Lung (tissue), 11 donors: ENCODE measurements at regions not wholly inside any gene's neighbourhood (a gene's known extent, or its start where the extent isn't known, plus 50 kb on each side); places are given as distances from the start of the nearest gene placed in this dataset.

Experiments
- ATAC-seq: fragments of 200-7000 bp; cut with Tn5 transposase; one replicate; pipeline ENCODE4 v1.9.1; 2020; ENCODE audit warnings: moderate number of reproducible peaks; ENCODE audit not compliant: insufficient read depth, low FRiP score
- DNase-seq, 3 donors: peaks; one replicate each; pipeline ENCODE4 v3.0.0-alpha.2; 2013 to 2017
- H3K27ac ChIP-seq, 2 donors: one replicate each; pipeline ENCODE4 v1.5.1; 2013; ENCODE audit warnings: mild to moderate bottlenecking in 2 of 2, moderate library complexity in 2 of 2, control low read depth in 1 of 2, inconsistent platforms in 1 of 2, low read depth in 1 of 2, low read length in 1 of 2
- H3K27me3 ChIP-seq, 3 donors: one replicate each; pipeline ENCODE4 v1.5.1; 2013; ENCODE audit warnings: low read length in 2 of 3; ENCODE audit not compliant: control insufficient read depth in 3 of 3, insufficient read depth in 3 of 3
- H3K36me3 ChIP-seq, 4 donors: one replicate each; pipeline ENCODE4 v1.5.1; 2013; ENCODE audit warnings: low read length in 4 of 4, mild to moderate bottlenecking in 1 of 4, moderate library complexity in 1 of 4; ENCODE audit not compliant: control insufficient read depth in 4 of 4, insufficient read depth in 4 of 4
- H3K4me1 ChIP-seq, 5 donors: one replicate each; pipeline ENCODE4 v1.5.1; 2013; ENCODE audit warnings: low read length in 5 of 5, mild to moderate bottlenecking in 2 of 5, moderate library complexity in 1 of 5; ENCODE audit not compliant: control insufficient read depth in 5 of 5, insufficient read depth in 5 of 5
- H3K4me3 ChIP-seq: one replicate; pipeline ENCODE4 v1.5.1; 2013; ENCODE audit warnings: mild to moderate bottlenecking, control low read depth, moderate library complexity
- H3K9ac ChIP-seq, 2 donors: one replicate each; pipeline ENCODE4 v1.5.1; 2013; ENCODE audit warnings: low read length in 2 of 2, control low read depth in 1 of 2; ENCODE audit not compliant: insufficient read depth in 1 of 2
- H3K9me3 ChIP-seq, 4 donors: one replicate each; pipeline ENCODE4 v1.5.1; 2013; ENCODE audit warnings: low read length in 3 of 4, mild to moderate bottlenecking in 1 of 4, moderate library complexity in 1 of 4; ENCODE audit not compliant: control insufficient read depth in 4 of 4, insufficient read depth in 3 of 4
- WGBS, 2 donors: extraction: QIAGEN DNeasy Blood & Tissue Kit; methylation state at CpG; one replicate each; pipeline ENCODE4 v1.1.7; 2013; 5-methylcytosine and 5-hydroxymethylcytosine counted together
- TF ChIP-seq, protein P1 (sequence below): IDR thresholded peaks from 2 replicates; pipeline ENCODE4 v1.5.1; 2012; ENCODE audit warnings: mild to moderate bottlenecking; ENCODE audit errors: control extremely low read depth, extremely low read depth
- donor health status: control.
- donor health status: control.
- donor health status: Bipolar disorder and iron deficiency.
- donor health status: healthy.
- donor health status: DM: yes; HTN: yes; CAD: no.

DNA sequence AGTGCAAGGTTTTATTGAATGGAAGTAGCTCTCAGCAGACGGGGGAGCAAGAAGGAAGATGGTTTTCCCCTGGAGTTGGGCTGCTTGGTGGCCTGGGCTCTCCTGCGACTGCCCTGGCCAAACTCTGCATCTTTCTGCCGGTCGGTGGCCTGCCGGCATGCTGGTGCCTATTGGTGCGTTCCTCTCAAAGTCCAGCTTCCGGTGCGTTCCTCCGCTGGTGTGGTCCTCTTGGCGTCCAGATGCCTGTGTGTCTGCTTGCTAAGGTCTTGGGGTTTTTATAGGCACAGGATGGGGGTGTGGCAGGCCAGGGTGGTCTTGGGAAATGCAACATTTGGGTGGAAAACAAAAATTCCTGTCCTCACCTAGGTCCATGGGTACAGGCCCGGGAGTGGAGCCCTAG, 567.4 kb upstream of the CNTN5 start:
- Histone ChIP-seq H3K9ac (no peak overlapping the region), H3K27ac (no peak overlapping the region), H3K27me3 (no peaks in the 10 kb centered on the region), H3K4me1 (no peaks in the 10 kb centered on the region), H3K9me3 (peaks cover 0 to 4% (median 0%) of the 10 kb centered on the region in 4 donors), H3K36me3 (no peaks in the 10 kb centered on the region), H3K4me3 (no peak overlapping the region)
- 93 to 95% methylated on average over 11 of the region's 11 CpGs for WGBS, 2 donors
- no peak for DNase-seq
- TF ChIP-seq, protein P1, sequence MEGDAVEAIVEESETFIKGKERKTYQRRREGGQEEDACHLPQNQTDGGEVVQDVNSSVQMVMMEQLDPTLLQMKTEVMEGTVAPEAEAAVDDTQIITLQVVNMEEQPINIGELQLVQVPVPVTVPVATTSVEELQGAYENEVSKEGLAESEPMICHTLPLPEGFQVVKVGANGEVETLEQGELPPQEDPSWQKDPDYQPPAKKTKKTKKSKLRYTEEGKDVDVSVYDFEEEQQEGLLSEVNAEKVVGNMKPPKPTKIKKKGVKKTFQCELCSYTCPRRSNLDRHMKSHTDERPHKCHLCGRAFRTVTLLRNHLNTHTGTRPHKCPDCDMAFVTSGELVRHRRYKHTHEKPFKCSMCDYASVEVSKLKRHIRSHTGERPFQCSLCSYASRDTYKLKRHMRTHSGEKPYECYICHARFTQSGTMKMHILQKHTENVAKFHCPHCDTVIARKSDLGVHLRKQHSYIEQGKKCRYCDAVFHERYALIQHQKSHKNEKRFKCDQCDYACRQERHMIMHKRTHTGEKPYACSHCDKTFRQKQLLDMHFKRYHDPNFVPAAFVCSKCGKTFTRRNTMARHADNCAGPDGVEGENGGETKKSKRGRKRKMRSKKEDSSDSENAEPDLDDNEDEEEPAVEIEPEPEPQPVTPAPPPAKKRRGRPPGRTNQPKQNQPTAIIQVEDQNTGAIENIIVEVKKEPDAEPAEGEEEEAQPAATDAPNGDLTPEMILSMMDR = no peak
- ATAC-seq = no peak

DNA sequence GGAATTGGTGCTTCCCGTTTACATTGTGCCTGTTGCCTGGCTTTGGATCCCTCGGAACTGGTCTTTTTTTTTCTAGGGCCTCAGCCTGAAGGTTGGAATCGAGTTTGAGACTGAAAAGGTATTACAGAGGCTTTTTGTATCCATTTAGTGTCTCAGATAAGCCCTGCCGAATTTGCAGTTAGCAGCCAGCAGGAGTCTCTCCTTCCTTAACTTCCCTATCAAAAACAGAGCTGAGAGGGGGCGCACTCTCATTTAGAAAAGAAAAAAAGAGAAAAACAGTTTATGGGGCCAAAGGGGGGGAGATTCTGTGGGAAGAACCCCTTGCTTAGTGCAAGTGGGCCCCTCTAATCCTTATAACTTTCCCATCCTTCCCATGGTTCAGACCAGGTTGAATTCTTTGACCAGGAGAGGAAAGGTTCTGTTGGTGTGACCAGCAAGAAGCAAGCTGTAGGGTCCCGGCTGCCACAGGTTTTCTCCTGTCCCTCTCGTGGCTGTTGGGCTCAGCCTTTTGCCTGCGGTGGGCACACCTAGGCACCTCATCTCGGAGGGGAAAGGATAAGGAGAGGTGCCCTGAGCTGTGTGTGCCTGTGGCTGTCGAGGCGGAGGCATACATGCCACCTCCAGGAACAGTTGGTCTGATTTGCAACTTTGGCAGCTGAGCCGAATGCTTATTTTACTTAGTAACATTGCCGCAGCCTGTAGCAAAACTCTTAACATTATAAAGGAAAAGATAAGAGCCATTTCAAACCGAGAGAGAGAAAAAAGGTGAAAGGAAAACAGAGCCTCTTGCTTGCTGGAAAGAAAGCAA, 565.0 kb upstream of the CNTN5 start:
- no peak overlapping the region for H3K9ac ChIP-seq
- H3K9me3 ChIP-seq = peaks cover 0 to 4% (median 0%) of the 10 kb centered on the region in 4 donors
- DNase-seq = no peak
- ATAC-seq = no peak
- H3K27me3 ChIP-seq = no peaks in the 10 kb centered on the region
- H3K36me3 ChIP-seq = no peaks in the 10 kb centered on the region
- TF ChIP-seq, protein P1 = no peak
- H3K27ac ChIP-seq = no peak overlapping the region
- no peak overlapping the region for H3K4me3 ChIP-seq
- 76 to 82% methylated on average over 14 of the region's 14 CpGs for WGBS, 2 donors
- no peaks in the 10 kb centered on the region for H3K4me1 ChIP-seq

DNA sequence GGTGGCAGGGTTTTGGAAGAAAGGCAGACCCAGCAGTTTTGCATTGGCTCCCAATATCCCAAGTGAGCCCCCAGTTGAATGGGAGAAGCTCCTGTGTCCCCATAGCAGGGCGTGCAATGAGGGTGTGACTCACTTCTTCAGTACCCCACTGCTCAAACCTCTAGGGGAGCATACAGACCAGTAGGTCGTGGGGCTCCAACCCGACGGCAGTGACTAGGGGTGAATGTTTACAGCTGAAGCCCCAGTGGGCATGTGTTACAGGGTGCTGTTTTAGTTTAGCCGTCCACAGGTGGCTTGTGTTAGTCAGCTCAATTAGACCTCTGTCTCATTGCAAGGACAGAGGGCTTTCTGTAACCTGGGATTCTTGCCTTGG, 564.5 kb upstream of the CNTN5 start:
- peaks cover 0 to 4% (median 0%) of the 10 kb centered on the region in 4 donors for H3K9me3 ChIP-seq

More for the DNA sequence above, 564.5 kb upstream of the CNTN5 start:
- 85 to 88% methylated on average over 5 of the region's 5 CpGs for WGBS, 2 donors
- TF ChIP-seq, protein P1 = no peak
- no peaks in the 10 kb centered on the region for H3K36me3 ChIP-seq
- no peak overlapping the region for H3K4me3 ChIP-seq
- DNase-seq (no peak), ATAC-seq (no peak)
- no peak overlapping the region for H3K9ac ChIP-seq
- H3K27me3 ChIP-seq = no peaks in the 10 kb centered on the region
- H3K27ac ChIP-seq = no peak overlapping the region
- H3K4me1 ChIP-seq = no peaks in the 10 kb centered on the region
